ENCODE measurements at regions not wholly inside any gene's neighbourhood (a gene's known extent, or its start where the extent isn't known, plus 50 kb on each side); places are given as distances from the start of the nearest gene placed in this dataset.

GRCh38 chr9:107615321-107615720, 125.8 kb upstream of the KLF4 start:
- no peak for DNase-seq
- no peak for ATAC-seq

GRCh38 chr9:107614765-107615164, 125.2 kb upstream of the KLF4 start:
- ATAC-seq, result no peak
- no peak for DNase-seq

GRCh38 chr9:107613321-107613720, 123.8 kb upstream of the KLF4 start:
- DNase-seq (no peak), ATAC-seq (no peak)

GRCh38 chr9:107612136-107612535, 122.6 kb upstream of the KLF4 start:
- no peak for DNase-seq
- no peak for ATAC-seq

- ATAC-seq, result no peak
Measured at GRCh38 chr9:107609547-107609946, 120.0 kb upstream of the KLF4 start.

GRCh38 chr9:107606149-107606790, 116.7 kb upstream of the KLF4 start:
- ATAC-seq, result no peak
- DNase-seq, result no peak

More at GRCh38 chr9:107609547-107609946, 120.0 kb upstream of the KLF4 start:
- no peak for DNase-seq

GRCh38 chr9:107605041-107605440, 115.5 kb upstream of the KLF4 start:
- no peak for DNase-seq
- ATAC-seq, result no peak

- no peak for DNase-seq
- no peak for ATAC-seq
Measured at GRCh38 chr9:107603281-107603680, 113.7 kb upstream of the KLF4 start.

GRCh38 chr9:107600060-107600573, 110.5 kb upstream of the KLF4 start:
- no peak for DNase-seq
- ATAC-seq, result no peak

GRCh38 chr9:107597743-107598217, 108.2 kb upstream of the KLF4 start:
- DNase-seq (no peak), ATAC-seq (no peak)

GRCh38 chr9:107594908-107595530, 105.5 kb upstream of the KLF4 start:
- DNase-seq (no peak), ATAC-seq (no peak)

- no peak for DNase-seq
- ATAC-seq, result no peak
Measured at GRCh38 chr9:107593224-107593870, 103.8 kb upstream of the KLF4 start.

- ATAC-seq, result no peak
Measured at GRCh38 chr9:107592424-107592823, 102.9 kb upstream of the KLF4 start.

GRCh38 chr9:107591781-107592180, 102.2 kb upstream of the KLF4 start:
- ATAC-seq, result no peak

More at GRCh38 chr9:107592424-107592823, 102.9 kb upstream of the KLF4 start:
- DNase-seq, result no peak

GRCh38 chr9:107588393-107588792, 98.8 kb upstream of the KLF4 start:
- DNase-seq (no peak), ATAC-seq (no peak)

More at GRCh38 chr9:107591781-107592180, 102.2 kb upstream of the KLF4 start:
- DNase-seq, result no peak

- no peak for DNase-seq
- no peak for ATAC-seq
Measured at GRCh38 chr9:107587191-107587963, 97.8 kb upstream of the KLF4 start.

- DNase-seq (no peak), ATAC-seq (no peak)
Measured at GRCh38 chr9:107586493-107586892, 96.9 kb upstream of the KLF4 start.

- DNase-seq (no peak), ATAC-seq (no peak)
Measured at GRCh38 chr9:107585465-107585864, 95.9 kb upstream of the KLF4 start.

GRCh38 chr9:107584944-107585343, 95.4 kb upstream of the KLF4 start:
- DNase-seq (no peak), ATAC-seq (no peak)

- no peak for DNase-seq
- no peak for ATAC-seq
Measured at GRCh38 chr9:107584186-107584585, 94.6 kb upstream of the KLF4 start.

GRCh38 chr9:107577140-107577776, 87.7 kb upstream of the KLF4 start:
- DNase-seq, result no peak
- no peak for ATAC-seq

GRCh38 chr9:107571148-107571547, 81.6 kb upstream of the KLF4 start:
- no peak for ATAC-seq
- no peak for DNase-seq

Measured in stimulated activated naive CD8-positive, alpha-beta T cell treated with anti-CD3 and anti-CD28 coated beads, Interleukin-15, Interleukin-2, amounts not matched to agents 100 U/mL and 50 U/mL, for 24 hours (primary cell).